Spinal cord (tissue), 9 donors: ENCODE measurements at regions not wholly inside any gene's neighbourhood (a gene's known extent, or its start where the extent isn't known, plus 50 kb on each side); places are given as distances from the start of the nearest gene placed in this dataset.
"Not testable (repeated sequence)": the region's sequence is repeated elsewhere in the genome, so short reads cannot be mapped to it uniquely, and the experiment has no call there.

ENCODE experiments used
- DNase-seq, 6 donors: peaks; one replicate each; pipeline versions ENCODE4 v3.0.0 to v3.0.0-alpha.2; 2013 to 2015; ENCODE audit warnings: low spot score in 6 of 6, low read depth in 4 of 6
- H3K27ac ChIP-seq: one replicate; pipeline ENCODE4 v1.5.1; 2013; ENCODE audit warnings: low read depth, low read length, control low read depth
- H3K27me3 ChIP-seq: one replicate; pipeline ENCODE4 v1.6.1; 2013; ENCODE audit warnings: low read length; ENCODE audit not compliant: control insufficient read depth, insufficient read depth
- H3K36me3 ChIP-seq: one replicate; pipeline ENCODE4 v1.6.1; 2013; ENCODE audit warnings: low read length; ENCODE audit not compliant: control insufficient read depth, insufficient read depth
- H3K4me1 ChIP-seq: one replicate; pipeline ENCODE4 v1.6.1; 2013; ENCODE audit warnings: low read length; ENCODE audit not compliant: control insufficient read depth, insufficient read depth
- H3K4me3 ChIP-seq: one replicate; pipeline ENCODE4 v1.5.1; 2013; ENCODE audit warnings: low read depth, low read length, control low read depth
- H3K9me3 ChIP-seq: one replicate; pipeline ENCODE4 v1.6.1; 2013; ENCODE audit warnings: low read length; ENCODE audit not compliant: control insufficient read depth, insufficient read depth
- WGBS: methylation state at CpG from one replicate; pipeline ENCODE4 v1.1.5; 2013; ENCODE audit warnings: missing lambda C conversion rate; ENCODE audit not compliant: insufficient coverage; 5-methylcytosine and 5-hydroxymethylcytosine counted together
- donor health status: healthy.

DNA sequence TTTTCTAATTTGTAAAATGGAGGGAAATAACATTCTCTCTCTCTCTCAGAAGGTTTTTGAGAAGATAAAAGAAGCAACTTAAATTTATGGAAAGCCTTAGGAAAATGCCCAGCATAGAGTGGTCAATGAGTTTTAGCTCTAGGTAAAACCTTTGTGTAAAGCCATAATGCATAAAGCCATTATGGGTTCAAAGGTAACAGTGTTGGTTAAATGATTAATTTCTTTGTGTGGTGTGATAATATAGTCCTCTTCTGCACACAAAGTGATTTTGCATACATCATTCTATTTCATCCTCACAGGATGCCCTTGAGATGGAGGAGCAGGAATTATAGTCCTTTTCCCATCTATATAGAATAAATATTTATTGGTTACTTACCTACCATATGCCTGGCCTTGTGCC is 602.9 kb downstream of the CSNK1G3 start:
- Histone ChIP-seq H3K27ac (no peak overlapping the region), H3K27me3 (no peaks in the 10 kb centered on the region), H3K4me1 (no peaks in the 10 kb centered on the region), H3K36me3 (no peaks in the 10 kb centered on the region), H3K9me3 (no peaks in the 10 kb centered on the region), H3K4me3 (no peak overlapping the region)
- DNase-seq: no peak

DNA sequence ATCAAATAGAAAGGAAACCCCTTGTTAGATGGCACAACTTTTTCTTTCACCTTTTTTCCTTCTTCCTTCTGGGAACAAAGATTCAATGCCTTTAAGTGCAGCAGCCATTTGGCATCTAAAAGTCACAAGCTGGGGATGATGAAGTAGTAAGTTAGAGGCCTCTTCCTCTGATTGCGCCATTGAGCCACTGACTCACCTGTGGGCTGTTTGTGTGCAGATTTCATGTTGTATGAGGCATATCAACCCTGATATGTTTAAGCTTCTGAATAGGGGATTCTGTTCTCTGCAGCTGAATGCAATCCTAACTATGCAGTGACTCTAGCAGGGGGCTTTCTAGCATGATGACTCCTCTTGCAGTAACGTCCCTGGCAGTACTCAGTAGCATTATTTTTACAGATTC is 599.9 kb downstream of the CSNK1G3 start:
- Histone ChIP-seq H3K4me1 (no peaks in the 10 kb centered on the region), H3K36me3 (no peaks in the 10 kb centered on the region), H3K27ac (no peak overlapping the region), H3K27me3 (no peaks in the 10 kb centered on the region), H3K4me3 (no peak overlapping the region), H3K9me3 (no peaks in the 10 kb centered on the region)
- DNase-seq: no peak
- WGBS: 100% methylated on average over 1 of the region's 2 CpGs

DNA sequence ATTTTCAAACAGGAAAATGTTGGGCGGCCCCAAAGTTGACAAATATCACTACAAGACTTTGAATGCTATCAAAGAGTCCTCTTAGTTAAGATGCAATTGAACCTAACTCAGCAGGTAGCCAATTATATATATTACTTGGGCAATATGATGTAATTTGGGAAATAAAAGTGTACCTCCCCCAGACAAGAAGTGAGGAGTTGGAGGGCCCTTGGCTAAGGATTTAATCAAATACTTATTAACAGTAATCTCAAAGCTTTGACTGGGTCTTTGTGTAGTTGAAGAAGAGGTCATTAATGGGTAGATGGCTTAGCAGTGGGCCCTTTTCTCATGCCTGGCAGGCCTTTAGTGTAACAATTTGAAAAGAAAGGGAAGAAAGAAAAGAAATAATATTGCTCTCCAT is 599.0 kb downstream of the CSNK1G3 start:
- Histone ChIP-seq H3K4me3 (no peak overlapping the region), H3K27me3 (no peaks in the 10 kb centered on the region), H3K9me3 (no peaks in the 10 kb centered on the region), H3K4me1 (no peaks in the 10 kb centered on the region), H3K36me3 (no peaks in the 10 kb centered on the region), H3K27ac (no peak overlapping the region)
- DNase-seq: no peak
- no CpG with 5 or more reads among the region's 1 CpG for WGBS

DNA sequence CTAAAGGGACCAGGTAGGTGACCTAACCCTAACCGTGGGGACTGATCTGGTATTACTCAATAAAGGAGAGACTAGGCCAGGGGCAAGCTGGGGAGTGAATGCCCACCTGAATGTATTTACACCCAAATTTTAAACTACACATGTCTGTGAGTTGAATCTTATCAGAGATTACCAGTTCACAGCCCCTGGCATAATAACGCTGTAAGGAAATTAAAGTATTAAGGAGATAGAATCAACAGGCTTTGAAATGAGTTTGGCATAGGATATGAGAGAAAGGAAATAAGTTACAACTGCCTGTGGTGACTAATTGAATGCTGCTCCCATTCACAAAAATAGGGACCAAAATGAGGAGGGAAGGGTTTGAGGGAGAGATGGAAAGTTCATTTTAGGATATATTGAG is 593.3 kb downstream of the CSNK1G3 start:
- H3K36me3 ChIP-seq: no peaks in the 10 kb centered on the region
- WGBS: 100% methylated on average over 1 of the region's 2 CpGs
- H3K9me3 ChIP-seq: no peaks in the 10 kb centered on the region
- no peak overlapping the region for H3K4me3 ChIP-seq
- H3K4me1 ChIP-seq: no peaks in the 10 kb centered on the region
- no peak overlapping the region for H3K27ac ChIP-seq
- no peaks in the 10 kb centered on the region for H3K27me3 ChIP-seq
- DNase-seq: no peak

DNA sequence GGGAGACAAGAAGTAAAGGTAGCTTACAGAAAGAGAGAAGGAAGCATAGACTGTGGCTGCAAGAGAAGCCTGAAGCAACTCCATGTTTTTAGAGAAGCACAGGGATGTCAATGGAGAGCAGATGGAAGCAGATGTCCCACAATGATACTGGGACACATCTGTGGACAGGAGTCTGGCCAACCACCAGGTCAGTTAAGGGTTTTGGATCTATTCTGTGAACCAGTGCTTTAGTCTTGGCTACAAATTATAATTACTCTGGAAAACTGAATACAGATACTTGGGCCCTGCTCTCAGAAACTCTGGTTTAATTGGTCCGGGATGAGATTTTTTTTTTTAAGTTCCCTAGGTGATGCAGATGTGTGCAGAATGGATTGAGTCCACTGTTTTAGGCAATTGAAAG is 592.8 kb downstream of the CSNK1G3 start:
- Histone ChIP-seq H3K27me3 (no peaks in the 10 kb centered on the region), H3K4me3 (no peak overlapping the region), H3K9me3 (no peaks in the 10 kb centered on the region), H3K36me3 (no peaks in the 10 kb centered on the region), H3K27ac (no peak overlapping the region), H3K4me1 (no peaks in the 10 kb centered on the region)
- no peak for DNase-seq
- WGBS: 100% methylated on average over 1 of the region's 1 CpG

DNA sequence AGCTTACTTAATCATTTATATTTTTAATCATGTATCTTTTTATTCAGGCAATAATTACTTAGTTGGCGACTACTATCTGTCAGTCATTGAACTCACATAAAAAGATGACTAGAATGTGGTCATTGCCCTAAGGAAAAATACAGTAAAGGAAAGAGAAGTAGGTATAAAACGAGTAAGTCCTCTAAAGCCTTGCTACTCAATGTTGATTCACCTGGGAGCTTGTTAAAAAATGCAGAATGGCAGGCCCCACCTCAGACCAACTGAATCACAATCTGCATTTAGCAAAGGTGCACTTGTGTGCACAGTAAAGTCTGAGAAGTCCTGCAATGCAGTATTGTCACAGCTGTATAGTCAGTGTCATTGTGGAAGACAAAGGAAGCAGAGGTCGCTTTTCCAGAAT is 592.4 kb downstream of the CSNK1G3 start:
- Histone ChIP-seq H3K36me3 (no peaks in the 10 kb centered on the region), H3K9me3 (no peaks in the 10 kb centered on the region), H3K27ac (no peak overlapping the region), H3K4me1 (no peaks in the 10 kb centered on the region), H3K27me3 (no peaks in the 10 kb centered on the region), H3K4me3 (no peak overlapping the region)
- 100% methylated on average over 1 of the region's 3 CpGs for WGBS
- DNase-seq: no peak

DNA sequence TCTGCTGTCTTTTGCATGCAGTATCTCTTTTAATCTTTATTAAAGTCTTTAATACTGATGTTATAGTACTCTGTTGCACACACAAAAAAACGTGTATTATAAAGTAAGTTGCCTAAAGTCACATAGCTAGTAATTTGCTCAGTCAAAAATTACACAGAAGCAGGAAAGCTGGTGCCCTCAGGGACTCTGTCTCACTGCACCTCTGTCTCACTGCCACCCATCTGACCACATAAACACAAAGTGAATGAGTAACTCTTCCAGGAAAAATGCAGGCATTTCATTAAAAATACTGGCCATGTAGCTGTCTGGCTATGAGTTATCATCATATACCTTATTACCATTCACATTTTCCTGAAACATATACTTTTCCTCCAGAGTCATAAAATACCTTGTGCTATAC is 591.7 kb downstream of the CSNK1G3 start:
- no CpG with 5 or more reads among the region's 1 CpG for WGBS

DNA sequence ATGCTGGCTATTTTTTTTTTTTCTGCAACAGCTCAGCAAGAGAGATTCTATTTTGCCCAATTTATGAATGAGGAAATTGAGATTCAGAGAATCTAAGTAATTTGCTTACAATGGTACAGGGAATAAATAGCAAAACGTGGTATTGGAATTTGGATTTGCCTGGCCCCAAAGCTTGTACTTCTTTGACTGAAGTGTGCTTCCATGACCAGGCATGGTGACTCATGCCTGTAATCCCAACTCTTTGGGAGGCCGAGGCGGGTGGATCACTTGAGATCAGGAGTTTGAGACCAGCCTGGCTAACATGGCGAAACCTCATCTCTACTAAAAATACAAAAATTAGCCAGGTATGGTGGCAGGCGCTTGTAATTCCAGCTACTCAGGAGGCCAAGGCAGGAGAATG is 591.1 kb downstream of the CSNK1G3 start:
- H3K4me1 ChIP-seq, H3K9me3 ChIP-seq, H3K4me3 ChIP-seq, DNase-seq, H3K27me3 ChIP-seq, H3K27ac ChIP-seq, H3K36me3 ChIP-seq: not testable (repeated sequence)
- WGBS: 83% methylated on average over 1 of the region's 5 CpGs

More for the DNA sequence above, 591.7 kb downstream of the CSNK1G3 start:
- Histone ChIP-seq H3K27me3 (no peaks in the 10 kb centered on the region), H3K9me3 (no peaks in the 10 kb centered on the region), H3K4me3 (no peak overlapping the region), H3K36me3 (no peaks in the 10 kb centered on the region), H3K4me1 (no peaks in the 10 kb centered on the region), H3K27ac (no peak overlapping the region)
- DNase-seq: no peak

DNA sequence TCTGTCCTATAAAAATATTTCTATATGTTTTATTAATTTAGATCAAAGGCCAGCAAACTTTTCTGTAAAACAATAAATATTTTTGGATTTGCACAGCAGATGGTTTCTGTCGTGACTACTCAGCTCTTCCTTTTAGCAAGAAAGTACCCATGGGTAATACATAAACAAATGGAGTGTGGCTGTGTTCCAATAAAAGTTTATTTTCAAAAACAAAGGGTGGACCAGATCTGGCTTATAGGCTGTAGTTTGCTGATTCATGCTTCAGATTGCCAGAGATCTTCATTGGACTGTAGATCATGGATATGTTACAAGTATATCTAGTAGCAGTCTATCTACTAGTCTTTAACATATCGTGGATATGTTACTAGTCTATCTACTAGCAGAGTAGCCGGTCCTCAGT is 590.5 kb downstream of the CSNK1G3 start:
- no peaks in the 10 kb centered on the region for H3K9me3 ChIP-seq
- no peak overlapping the region for H3K27ac ChIP-seq
- H3K36me3 ChIP-seq: no peaks in the 10 kb centered on the region
- no peak overlapping the region for H3K4me3 ChIP-seq
- no CpG with 5 or more reads among the region's 3 CpGs for WGBS
- DNase-seq: no peak
- no peaks in the 10 kb centered on the region for H3K4me1 ChIP-seq
- no peaks in the 10 kb centered on the region for H3K27me3 ChIP-seq

DNA sequence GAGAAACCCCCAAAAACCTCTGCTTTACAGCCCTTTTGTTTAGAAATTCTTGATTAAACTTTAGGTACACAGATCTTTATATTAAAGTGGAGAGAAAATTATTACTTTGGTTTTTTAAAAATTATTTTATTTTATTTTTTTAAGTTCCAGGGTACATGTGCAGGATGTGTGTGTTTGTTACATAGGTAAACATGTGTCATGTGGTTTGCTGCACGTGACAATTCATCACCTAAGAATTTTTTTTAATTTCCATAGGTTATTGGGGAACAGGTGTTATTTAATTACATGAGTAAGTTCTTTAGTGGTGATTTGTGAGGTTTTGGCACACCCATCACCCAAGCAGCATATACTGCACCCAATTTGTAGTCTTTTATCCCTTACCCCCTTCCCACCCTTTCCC is 581.7 kb downstream of the CSNK1G3 start:
- no peaks in the 10 kb centered on the region for H3K4me1 ChIP-seq
- no CpG with 5 or more reads among the region's 1 CpG for WGBS
- H3K4me3 ChIP-seq: no peak overlapping the region
- H3K27ac ChIP-seq: no peak overlapping the region
- no peaks in the 10 kb centered on the region for H3K36me3 ChIP-seq
- no peak for DNase-seq
- peaks cover 4% of the 10 kb centered on the region for H3K9me3 ChIP-seq
- no peaks in the 10 kb centered on the region for H3K27me3 ChIP-seq

DNA sequence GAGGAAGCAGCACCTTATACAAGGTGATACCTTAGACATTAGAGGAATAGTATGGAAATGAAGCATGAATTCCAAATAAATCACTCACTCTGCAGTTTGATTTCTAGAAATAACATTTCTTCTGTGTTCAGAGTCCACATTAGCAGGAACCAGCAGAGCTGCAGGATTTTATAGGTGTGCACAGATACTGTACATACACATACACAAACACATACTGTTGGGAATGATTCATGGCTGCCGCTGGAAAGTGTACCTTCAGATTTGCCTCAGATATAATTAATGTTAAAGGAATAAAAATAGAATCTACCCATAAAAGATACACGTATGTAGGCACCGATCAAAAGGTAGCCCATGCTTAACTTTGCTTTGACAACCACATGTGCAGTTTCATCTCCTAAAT is 578.1 kb downstream of the CSNK1G3 start:
- Histone ChIP-seq H3K4me3 (no peak overlapping the region), H3K9me3 (peaks cover under 1% of the 10 kb centered on the region), H3K36me3 (no peaks in the 10 kb centered on the region), H3K27ac (no peak overlapping the region), H3K4me1 (no peaks in the 10 kb centered on the region), H3K27me3 (no peaks in the 10 kb centered on the region)
- DNase-seq: no peak
- WGBS: no CpG with 5 or more reads among the region's 3 CpGs
